ENCODE measurements at regions not wholly inside any gene's neighbourhood (a gene's known extent, or its start where the extent isn't known, plus 50 kb on each side); places are given as distances from the start of the nearest gene placed in this dataset.

DNA sequence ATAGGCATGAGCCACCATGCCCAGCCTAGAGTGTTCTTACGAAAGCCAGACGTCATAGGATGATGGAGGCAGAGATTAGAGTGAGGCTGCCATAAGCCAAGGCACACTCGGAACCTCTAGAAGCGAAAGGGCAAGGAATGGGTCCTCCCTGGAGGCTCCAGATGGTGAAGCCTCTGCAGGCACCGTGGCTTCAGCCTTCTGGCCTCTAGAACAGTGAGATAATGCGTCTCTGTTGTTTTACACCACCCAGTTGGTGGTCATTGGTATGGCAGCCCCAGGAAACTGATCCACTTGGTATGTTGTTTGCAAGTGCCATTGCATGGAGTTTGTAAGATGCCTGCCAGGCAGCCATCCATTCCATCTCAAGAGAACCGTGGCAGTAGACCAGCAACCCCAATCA is 791.0 kb downstream of the TBC1D22A start:
- in situ Hi-C loops (cut with HindIII; ENCODE audit: low sequenced_read_pairs) = no loop called here

DNA sequence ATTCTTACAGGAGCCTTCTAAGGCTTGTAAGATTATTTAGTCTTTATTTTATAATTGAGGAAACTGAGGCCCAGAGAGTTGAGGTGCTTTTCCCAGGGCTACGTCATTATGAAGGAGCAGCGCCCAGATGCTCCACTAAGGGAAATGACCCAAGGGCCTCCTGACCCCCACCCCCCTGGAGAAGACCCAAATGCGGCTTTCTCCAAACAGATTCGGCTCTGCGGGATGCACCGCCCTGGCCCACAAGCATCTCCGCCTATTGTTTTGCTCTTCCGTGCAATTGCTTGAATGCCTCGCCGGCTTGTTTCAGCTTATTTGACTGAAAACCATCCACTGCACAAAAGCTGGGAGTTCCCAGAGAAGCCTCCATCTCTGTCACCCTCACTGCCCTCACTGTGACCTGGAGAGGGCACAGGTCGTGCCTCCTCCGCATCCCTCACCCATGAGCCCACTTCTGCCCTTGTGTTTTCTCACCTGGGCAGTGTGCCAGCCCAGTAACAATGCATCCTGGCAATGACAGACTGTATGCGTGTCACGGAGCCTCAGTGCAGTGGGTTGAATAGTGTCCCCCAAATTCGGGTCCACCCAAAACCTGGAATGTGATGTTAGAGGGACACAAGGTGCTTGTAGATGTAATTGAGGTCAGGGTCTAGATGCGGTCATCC is 790.2 kb downstream of the TBC1D22A start:
- in situ Hi-C loops (cut with HindIII; ENCODE audit: low sequenced_read_pairs) = no loop called here

DNA sequence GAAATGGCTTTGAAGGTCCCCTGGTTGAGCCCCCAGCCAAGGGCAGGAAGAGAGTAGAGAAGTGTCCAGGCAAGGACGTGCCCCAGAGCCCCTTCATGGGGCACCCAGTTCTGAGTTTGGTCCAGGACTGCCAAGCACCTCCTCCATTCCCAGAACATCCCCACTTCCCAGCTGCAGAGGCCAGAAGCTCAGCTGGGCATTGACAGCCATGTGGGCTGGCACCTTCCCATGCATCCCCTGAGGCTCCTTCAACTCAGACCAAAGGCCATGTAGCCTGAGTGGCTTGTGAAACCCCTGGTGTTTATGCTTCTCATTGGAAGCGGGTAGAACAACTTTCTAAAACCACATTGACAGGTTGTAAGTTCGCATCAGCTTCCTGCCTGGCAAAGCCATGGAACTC is 789.6 kb downstream of the TBC1D22A start:
- in situ Hi-C loops (cut with HindIII; ENCODE audit: low sequenced_read_pairs) = no loop called here

DNA sequence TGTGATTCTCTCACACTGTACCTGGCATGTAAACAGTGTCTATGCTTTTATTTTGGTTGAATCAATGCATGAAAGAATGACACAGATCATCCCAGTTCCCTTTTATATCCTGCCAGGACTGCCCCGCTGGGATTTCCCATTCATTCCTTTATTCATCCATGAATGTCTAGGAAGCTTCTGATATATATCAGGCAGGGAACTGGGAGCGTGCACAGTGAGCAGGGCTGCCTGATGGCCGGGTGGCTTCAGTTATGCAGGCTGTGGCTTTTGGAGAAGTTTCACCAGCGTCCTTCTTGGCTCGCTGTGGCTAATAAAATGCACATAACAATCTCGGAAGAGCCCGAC is 789.0 kb downstream of the TBC1D22A start:
- in situ Hi-C loops (cut with HindIII; ENCODE audit: low sequenced_read_pairs) = no loop called here

DNA sequence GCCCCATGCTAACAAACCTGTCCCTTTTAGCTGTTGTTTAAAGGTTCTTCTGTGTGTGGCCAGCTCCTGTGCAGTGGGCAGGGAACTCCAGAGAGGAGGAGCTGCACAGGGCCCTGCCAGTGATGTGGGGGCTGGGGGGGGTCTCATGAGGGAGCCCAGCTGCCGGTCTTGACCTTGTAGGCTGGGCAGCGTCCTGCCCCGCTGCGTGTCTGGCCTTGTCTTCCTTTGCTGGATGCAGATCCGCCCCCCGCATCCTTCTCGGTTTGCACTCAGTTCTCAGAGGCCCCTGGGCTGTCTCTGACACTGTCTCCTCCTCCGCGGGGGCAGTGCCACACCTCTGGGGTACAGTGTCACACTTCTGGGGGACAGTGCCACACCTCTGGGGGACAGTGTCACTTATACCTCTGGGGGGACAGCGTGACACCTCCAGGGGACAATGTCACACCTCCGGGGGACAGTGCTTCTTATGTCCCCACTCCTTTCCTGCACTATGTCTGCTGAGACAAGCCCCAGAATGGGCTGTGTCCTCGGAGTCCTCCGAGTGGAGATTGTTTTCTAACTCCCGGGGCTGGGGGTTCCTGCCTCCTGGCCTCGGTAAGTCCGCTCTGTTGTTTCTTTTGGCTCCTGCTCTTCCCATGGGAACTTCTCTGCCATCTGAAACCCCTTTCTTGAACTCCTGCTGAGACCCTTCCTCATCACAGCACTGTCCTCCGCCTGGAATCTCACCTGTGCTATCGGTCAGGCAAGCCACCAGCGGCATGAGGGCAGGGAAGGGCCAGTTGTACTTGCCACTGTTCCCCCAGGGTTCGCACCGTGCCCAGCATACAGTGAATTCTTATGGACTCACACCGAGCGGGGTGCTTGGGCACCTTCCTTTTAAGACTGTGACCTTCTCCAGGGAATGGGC is 788.3 kb downstream of the TBC1D22A start:
- in situ Hi-C loops (cut with HindIII; ENCODE audit: low sequenced_read_pairs) = no loop called here

DNA sequence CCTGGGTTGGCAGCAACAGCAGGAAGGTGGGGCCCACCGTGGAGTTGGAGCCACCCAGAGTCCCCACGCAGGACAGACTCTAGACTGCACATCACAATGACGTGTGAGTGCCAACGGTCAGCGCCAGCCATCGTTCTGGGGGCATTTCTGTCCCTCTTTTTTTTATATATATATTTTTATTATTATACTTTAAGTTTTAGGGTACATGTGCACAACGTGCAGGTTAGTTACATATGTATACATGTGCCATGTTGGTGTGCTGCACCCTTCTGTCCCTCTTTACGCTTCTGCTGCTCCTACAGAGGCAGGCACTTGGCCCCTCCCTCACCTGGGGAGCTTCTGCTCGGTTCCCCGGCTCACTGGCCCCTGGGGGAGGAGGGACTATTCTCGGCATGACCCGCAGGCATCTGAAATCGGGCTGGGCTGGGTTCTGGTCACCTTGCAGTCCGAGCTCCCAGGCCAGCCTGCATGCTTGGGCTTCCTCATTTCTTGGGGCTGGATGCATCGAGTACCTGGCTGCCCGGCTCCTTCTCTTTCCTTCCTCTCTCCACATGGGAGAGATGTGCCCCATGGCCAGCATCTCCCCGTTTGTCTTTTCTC is 787.4 kb downstream of the TBC1D22A start:
- in situ Hi-C loops (cut with HindIII; ENCODE audit: low sequenced_read_pairs) = no loop called here

DNA sequence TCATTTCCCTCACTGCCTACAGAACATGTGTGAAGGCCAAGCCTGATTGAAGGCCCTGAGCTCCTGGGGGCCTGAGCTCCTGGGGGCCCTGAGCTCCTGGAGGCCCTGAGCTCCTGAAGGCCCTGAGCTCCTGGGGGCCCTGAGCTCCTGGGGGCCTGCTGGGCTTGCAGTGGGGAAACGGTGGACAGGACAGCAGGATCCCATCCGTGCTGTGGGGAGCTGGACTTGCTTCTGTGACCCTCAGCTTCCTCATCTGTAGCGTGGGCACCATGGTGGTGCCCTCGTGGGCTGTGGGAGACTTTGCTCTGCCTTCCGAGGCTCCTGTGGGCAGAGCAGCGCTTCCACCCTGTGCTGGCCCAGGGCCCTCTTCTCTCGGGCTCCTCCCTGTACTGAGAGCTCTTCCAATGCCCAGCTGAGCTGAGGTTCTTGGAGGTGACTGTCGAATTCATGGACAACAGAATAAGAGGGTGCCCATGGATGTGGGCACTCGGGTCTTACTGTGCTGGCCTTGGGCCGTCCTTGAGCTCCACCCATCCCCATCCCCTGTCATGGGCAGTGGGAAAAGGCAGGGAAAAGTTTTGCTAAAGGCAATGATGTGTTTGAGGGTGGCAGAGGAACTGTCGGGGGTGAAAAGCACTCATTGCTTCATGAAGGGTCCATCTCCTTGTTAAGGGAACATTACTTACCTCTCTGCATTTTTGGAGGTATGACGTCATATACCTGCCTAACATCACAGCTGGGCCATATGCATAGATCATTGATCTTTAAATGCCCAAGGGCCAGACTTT is 786.7 kb downstream of the TBC1D22A start:
- in situ Hi-C loops (cut with HindIII; ENCODE audit: low sequenced_read_pairs) = no loop called here

DNA sequence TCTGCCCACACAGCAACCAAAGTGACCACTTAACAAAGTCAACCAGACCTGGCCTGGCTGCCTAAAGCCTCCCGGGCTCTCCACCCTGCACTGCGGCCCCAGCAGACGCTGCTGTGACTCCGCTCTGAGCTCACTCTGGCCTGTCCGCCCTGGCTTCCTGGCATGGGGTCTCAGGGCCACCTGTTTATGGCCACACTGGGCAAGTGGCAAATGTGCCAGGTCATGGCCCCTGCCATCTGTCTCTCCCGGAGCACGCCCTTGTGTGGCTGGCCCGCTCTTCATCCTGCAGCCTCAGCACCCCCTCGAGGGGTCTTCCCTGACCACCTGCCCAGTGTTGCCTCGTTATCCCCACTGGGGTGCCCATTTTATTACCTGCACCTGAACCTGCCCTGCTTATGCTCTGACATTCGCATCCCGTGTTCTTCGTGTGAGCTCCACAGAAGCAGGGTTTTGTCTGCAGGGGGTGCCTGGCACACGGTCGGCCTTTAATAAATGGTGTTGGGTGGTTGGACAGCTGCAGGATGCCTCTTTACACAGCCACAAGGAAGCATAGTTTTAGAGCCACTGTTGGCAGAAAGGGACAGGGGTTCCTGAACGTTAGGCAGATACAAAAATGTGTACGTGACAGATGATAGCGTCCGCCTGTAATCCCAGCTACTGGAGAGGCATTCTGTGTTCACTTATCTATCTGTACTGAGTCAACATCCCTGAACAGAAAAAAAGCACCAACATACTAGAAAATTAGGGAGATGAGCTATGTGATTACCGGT is 785.6 kb downstream of the TBC1D22A start:
- in situ Hi-C loops (cut with HindIII; ENCODE audit: low sequenced_read_pairs) = no loop called here

DNA sequence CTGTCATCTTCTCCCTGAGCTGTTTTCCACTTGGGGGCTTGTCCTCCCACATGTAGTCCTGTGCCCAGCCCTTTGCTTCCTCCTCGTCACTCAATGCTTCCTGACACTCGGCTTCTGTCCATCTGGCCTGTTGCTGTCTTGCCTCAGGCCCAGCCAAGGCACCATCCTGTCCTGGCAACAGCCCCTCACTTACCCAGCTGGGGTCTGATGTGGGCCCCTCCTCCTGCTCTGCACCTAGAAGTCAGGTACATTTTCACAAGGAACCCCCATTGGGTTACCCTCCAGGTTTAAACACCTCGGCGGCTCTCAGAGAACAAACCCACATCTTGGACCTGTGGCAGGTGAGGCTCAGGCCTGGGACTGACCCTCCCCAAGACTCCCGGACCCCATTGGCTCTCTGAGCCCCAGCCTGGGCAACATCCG is 784.8 kb downstream of the TBC1D22A start:
- in situ Hi-C loops (cut with HindIII; ENCODE audit: low sequenced_read_pairs) = no loop called here

DNA sequence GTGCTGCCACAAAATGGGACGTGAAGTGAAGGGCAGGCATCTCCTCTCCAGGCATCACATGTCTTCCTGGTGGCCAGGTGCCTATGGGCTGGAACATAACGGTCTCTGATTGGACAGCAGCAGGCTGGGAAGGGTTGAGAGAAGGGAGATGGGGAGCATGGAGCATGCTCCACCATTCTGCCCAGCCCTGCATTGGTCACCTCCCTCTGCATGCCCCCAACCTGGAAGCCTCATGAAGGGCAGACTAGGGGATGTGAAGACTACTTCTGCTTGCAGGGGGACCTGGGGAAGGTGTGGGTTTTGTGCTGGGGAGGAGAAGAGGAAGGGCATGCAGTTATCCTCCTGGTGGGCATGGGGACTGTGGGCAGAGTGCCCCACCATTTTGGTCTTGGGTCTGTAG is 782.2 kb downstream of the TBC1D22A start:
- in situ Hi-C loops (cut with HindIII; ENCODE audit: low sequenced_read_pairs) = no loop called here

DNA sequence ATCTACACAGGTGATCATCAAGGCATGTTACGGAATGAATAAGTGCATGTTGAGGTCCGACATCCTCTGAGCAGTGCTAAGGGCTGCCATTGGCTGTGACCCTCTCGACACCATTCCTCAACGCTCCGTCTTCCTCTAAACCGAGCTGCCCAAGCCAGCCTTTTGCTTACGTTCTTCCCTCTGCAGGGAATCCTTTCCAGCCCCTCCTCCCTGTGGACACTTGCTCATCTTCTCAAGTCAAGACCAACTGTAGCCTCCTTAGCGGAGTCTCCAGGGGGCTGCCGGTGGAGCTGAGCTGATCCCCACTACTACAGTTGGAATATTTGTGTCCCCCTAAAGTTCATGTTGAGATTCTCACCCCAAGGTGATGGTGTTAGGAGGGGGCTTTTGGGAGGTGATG is 781.0 kb downstream of the TBC1D22A start:
- in situ Hi-C loops (cut with HindIII; ENCODE audit: low sequenced_read_pairs) = no loop called here

DNA sequence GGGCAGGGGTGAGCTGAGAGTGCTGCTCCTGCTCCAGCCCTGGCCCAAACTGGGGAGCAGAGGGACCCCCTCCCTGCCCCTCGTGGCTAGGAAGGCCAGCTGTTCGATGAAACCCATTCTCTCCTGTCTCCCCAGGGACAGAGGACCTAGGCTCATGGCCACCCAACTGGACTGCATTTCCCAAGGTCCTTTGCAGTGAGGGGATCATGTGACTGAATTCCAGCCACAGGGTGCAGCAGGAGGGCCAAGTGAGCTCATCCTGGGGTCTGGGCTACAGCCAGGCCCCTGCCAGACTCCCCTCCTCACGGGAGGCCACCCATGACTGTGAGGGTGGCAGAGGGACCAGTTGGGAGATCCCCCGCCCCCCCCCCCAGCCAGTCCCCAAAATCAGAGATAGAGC is 777.6 kb downstream of the TBC1D22A start:
- in situ Hi-C loops (cut with HindIII; ENCODE audit: low sequenced_read_pairs) = no loop called here

DNA sequence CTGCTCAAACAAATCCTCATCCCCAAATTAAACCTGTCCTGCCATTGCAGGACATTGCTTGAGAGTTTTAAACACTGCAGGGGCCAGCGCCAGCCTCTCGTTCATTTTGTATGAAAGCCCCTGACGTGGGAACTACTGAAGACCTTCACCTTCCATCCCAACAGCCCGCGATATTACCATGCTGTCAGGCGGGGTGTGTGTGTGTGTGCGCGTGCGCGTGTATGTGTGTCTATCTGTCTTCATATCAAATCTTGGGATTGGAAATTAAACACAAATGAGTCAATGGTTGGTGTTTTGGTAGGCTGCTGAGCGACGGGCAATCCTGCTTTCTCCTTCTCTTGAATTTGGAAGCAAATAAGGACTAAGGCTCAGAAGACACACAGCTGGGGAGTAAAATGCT is 776.9 kb downstream of the TBC1D22A start:
- in situ Hi-C loops (cut with HindIII; ENCODE audit: low sequenced_read_pairs) = no loop called here

DNA sequence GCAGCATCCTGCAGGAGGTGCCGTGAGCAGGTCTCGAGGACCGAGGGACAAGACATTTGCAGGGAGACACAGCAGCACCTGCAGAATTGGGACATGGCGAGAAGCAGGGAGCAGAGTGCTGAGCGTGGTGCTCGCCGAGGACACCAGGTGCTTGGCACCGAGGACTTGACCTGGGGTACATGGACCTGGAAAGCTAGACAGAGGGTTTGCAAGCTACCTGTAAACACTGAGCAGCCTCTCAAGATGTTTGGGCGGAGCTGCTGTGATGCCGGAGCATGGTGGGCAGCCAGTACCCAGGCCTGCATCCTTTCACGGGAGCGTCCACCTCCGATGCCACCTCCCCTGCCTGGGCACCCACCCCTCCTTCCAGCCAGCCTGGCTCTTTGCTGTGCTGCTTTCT is 773.2 kb downstream of the TBC1D22A start:
- in situ Hi-C loops (cut with HindIII; ENCODE audit: low sequenced_read_pairs) = no loop called here

DNA sequence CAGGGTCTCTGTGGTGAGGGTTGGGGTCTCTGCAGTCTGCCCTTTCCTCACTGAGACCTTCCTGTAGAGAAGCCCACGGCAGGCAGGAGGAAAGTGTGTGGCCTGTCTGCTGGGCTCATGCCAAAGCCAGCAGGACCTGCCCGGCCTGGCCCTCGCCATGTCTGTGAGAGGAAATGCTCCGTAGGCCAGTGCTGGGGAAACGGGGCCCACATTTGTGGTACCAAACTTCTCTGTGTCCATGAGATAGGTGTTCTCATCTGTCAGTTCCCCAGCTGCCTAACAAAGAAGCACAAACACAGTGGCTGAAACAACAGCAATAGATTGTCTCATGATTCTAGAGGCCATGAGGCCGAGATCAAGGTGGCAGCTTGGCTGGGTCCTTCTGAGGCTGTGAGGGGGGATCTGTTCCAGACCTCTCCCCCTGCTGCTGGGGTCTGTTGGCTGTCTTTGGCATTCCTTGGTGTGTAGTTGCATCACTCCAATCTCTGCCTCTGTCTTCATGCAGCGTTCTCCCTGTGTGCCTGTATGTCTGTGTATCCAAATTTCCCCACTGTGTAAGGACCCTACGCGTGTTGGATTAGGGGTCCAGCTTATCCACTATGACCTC is 772.5 kb downstream of the TBC1D22A start:
- in situ Hi-C loops (cut with HindIII; ENCODE audit: low sequenced_read_pairs) = no loop called here

DNA sequence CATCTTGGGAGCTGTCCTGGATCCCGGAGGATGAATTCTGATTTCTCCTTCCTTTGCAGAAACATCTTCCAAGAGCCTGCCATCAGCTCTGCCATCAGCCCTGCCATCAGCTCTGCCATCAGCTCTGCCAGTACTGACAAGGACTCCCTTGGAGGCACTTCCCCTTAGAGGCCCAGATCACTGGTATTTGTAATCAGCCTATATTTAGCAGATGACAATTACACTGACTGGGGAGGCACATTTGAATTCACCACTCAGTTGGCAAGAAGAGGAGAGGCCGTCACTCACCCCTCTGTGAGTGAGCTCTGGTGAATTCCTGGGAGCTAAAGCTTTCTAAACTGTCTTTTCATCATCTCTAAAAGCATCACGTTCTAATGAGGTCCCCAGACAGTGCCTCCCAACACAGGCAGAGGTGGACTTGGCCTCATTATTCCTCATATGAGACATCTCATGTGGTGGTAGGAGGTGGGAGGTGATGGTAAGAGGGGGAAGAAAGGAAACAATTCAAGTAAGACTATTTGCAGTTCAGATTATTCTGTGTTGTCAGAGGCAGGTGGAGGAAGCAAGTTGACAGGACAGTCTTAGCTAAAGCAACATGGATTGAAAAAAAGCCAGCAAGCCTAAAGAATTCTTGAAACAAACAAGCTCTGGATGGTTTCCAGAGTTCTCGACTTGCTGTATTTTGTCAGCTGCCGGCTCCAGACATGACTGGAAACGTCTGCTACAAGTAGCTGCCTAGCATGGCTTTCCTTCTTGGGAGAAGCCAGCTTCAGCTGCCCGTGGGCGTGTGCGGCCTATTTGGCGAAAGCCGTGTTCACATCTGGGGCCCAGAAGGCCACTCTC is 771.7 kb downstream of the TBC1D22A start:
- in situ Hi-C loops (cut with HindIII; ENCODE audit: low sequenced_read_pairs) = no loop called here

DNA sequence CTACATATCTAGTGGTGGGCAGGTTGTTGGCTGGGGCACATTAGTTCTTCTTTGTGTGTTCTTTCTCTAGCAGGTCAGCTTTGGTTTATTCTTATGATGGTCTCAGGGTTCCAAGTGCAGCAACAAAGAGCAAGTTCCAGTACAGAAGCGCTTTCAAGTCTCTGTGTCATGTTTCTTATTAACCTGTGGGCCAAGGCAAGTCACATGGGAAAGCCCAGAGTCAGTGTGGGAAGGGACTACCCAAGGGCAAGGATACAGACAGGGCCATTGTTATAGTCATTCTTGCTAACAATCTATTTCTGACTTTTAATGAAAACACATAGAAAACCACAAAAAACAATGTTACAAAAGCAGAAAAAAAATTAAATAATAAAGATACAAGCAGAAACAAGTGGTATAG is 754.6 kb downstream of the TBC1D22A start:
- in situ Hi-C loops (cut with HindIII; ENCODE audit: low sequenced_read_pairs) = no loop called here

DNA sequence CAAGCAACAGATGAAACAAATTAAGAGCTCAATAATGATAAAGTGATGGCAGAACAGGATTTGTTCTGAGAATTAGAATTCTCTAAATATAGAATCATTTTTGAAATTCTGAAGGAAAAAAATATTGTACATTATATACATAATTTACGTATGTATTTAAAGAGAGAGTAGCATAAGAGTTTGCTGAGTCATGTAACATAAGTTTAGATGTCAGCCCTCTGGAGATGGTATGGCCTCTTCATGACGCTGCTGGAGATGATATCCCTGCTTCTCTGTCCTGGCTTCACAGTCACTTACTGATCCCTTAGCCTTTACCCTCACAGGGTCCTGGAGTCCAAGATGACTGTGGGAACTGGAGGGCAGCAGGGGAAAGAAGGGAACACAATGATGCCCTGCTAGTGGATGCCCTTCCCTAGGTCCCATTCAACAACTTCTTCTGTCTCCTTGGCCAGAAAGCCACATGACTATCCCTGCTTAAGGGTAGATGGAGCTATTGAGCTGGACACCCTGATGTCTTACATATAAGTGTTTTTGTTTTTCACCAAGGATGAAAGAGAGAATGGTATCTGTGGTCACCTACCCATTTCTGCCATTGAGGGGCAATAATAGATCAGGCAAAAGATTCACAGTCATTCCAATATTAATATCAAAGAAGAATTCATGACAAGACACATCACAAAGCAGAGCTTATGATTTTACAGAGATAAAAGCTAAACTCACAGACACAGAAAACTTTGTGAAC is 753.1 kb downstream of the TBC1D22A start:
- in situ Hi-C loops (cut with HindIII; ENCODE audit: low sequenced_read_pairs) = no loop called here

DNA sequence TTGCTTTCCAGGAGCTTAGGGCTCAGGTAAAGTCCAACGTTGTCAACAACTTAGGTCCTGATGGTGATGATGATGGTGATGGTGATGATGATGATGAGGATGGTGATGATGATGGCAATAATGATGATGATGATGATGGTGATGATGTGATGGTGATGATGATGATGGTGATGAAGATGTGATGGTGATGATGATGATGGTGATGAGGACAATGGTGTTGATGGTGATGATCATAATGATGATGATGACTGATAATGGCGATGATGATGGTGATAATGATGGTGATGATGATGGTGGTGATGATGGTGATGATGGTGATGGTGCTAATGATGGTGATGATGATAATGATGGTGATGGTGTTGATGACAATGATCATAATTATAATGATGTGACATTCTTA is 750.2 kb downstream of the TBC1D22A start:
- in situ Hi-C loops (cut with HindIII; ENCODE audit: low sequenced_read_pairs) = no loop called here

All from DLD1 (cell line).